HFF-Myc (cell line): ENCODE measurements at regions not wholly inside any gene's neighbourhood (a gene's known extent, or its start where the extent isn't known, plus 50 kb on each side); places are given as distances from the start of the nearest gene placed in this dataset.

ENCODE experiments used
- DNase-seq: peaks from one replicate; pipeline ENCODE4 v3.0.0-alpha.2; 2011; ENCODE audit warnings: low read depth; ENCODE audit errors: extremely low read depth
- H3K4me3 ChIP-seq: replicated peaks from 2 replicates; pipeline ENCODE4 v1.5.1; 2011; ENCODE audit warnings: low read depth, mild to moderate bottlenecking, control low read depth, low read length
- TF ChIP-seq, protein P1 (sequence below): IDR thresholded peaks from 2 replicates; pipeline ENCODE4 v1.5.1; 2012; ENCODE audit warnings: mild to moderate bottlenecking, low read depth, low read length, control low read depth; ENCODE audit errors: missing control alignments

DNA sequence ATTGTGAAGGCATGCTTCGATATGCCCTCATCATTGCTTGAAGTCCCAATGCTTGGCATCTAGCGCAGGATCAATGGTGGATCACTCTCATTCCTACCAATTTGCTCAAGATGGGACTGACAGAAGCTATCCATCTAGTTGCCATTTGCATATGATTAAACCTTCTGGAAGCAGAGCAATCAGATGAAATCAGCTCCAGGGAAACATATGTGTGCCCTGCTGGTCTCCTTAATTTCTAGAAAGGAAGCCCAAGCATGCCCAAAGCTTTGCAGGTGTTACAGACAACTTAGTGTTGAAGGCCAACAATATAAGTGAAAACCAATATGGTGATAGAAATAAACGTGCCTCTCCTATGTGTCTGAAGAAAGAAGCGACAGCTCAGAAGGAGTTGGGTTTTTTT lies 350.0 kb upstream of the ERCC4 start:
- H3K4me3 ChIP-seq: no peak overlapping the region
- TF ChIP-seq, protein P1, sequence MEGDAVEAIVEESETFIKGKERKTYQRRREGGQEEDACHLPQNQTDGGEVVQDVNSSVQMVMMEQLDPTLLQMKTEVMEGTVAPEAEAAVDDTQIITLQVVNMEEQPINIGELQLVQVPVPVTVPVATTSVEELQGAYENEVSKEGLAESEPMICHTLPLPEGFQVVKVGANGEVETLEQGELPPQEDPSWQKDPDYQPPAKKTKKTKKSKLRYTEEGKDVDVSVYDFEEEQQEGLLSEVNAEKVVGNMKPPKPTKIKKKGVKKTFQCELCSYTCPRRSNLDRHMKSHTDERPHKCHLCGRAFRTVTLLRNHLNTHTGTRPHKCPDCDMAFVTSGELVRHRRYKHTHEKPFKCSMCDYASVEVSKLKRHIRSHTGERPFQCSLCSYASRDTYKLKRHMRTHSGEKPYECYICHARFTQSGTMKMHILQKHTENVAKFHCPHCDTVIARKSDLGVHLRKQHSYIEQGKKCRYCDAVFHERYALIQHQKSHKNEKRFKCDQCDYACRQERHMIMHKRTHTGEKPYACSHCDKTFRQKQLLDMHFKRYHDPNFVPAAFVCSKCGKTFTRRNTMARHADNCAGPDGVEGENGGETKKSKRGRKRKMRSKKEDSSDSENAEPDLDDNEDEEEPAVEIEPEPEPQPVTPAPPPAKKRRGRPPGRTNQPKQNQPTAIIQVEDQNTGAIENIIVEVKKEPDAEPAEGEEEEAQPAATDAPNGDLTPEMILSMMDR: no peak
- no peak for DNase-seq

DNA sequence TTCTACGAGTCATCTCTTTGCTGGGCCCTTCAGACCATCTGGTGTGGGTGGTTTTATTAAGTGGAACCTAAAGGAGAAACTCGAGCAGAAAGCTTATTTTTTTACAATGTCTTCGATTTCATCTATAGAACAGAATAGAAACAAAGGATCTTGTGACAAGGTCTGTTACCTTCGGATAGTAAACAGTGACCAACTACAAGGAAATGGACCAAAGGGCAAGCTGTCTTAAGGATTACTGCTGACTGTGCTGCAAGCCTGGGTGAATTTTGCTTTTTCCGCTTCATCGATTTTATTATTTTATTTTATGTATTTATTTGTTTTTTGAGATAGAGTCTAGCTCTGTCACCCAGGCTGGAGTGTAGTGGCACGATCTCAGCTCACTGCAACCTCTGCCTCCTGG lies 348.9 kb upstream of the ERCC4 start:
- H3K4me3 ChIP-seq: no peak overlapping the region
- DNase-seq: no peak
- TF ChIP-seq, protein P1: no peak

DNA sequence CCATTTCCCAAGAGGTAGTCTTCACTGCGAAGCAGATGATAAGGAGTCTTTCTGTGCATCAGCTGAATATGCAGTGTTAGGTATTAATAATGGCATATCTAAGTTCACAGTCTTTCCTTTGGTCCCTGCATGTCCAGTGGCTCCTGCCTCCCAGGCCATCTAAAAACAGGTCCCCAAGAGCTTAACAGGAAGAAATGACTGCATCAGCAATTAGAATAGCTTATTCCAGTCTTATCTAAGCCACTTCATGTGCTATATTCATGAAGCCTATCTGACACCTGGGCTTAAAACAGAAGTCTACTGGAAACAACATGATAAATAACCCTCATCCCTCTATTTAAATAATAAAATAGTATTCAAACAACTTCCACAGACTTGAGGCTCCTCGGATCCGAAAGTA lies 346.1 kb upstream of the ERCC4 start:
- no peak overlapping the region for H3K4me3 ChIP-seq
- DNase-seq: no peak
- TF ChIP-seq, protein P1: no peak

DNA sequence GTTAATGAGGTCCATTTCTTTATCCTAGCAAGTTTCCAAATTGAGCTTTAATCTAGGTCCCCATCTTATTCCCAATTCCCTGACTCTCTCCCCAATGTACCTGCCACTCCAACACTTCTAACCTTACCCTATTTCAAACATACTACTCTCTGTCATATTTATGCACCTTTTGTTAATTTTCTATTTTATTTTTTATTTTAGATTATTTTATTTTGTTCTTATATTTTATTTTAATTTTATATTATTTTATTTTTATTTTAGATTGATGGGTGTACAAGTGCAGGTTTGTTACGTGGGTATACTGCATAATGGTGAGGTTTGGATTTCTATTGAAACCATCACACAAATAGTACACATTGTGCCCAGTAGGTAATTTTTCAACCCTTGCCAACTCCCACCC lies 333.9 kb upstream of the ERCC4 start:
- no peak for DNase-seq
- TF ChIP-seq, protein P1: no peak
- H3K4me3 ChIP-seq: no peak overlapping the region

DNA sequence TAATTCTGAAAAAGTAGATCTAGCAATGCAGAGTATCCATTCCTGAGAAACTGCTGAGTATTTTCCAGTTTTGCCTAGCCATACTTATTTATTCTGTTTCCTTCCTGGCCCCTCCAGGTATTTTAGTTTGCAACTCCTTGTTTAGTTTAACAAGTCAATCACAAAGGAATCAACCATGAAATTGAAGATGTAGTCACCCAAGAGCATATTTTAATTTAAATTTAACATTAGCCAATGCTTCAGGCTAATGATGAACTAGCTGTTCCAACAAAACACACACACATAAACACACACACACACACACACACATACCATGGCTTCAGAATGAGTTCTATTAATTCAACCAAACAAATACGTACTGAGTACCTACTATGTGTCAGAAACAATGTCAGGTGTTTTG lies 332.8 kb upstream of the ERCC4 start:
- TF ChIP-seq, protein P1: no peak
- H3K4me3 ChIP-seq: no peak overlapping the region
- no peak for DNase-seq

DNA sequence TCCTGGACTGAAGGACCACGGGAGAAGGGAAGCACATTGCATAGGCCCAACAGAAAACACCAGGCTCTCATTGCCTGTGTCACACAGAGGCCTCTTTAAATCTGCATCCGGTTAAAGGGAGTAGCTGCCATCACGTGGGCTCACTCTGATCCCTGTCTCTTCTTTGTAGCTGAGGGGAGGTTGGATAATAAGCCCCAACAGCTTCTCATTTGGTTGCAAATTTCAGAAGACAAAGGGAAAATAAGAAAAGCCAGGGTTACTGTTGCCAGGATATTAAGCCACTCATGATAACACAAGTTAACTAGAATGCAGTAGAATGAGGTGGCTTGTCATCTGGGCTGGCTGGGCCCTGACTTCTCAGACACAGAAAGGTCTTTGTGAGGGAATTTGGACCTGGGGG lies 325.1 kb upstream of the ERCC4 start:
- H3K4me3 ChIP-seq: no peak overlapping the region
- TF ChIP-seq, protein P1: no peak

DNA sequence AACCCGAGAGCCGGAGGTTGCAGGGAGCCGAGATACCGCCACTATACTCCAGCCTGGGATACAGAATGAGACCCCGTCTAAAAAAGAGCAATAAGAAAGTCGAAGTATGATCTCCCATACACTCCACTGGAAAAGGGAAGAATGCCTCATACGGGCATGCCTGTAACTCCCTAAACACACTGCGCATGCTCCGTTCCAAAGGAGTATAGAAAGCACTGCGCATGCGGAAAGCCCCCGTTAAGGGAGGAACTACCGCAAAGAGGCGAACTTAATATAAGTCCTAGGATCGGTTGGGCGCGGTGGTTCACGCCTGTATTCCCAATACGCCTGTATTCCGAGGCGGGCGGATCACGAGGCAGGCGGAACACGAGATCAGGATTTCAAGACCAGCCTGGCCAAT lies 313.1 kb upstream of the ERCC4 start:
- TF ChIP-seq, protein P1: no peak
- H3K4me3 ChIP-seq: no peak overlapping the region
- no peak for DNase-seq

More for the DNA sequence above, 325.1 kb upstream of the ERCC4 start:
- no peak for DNase-seq
